HG03342 (cell line): ENCODE measurements at regions not wholly inside any gene's neighbourhood (a gene's known extent, or its start where the extent isn't known, plus 50 kb on each side); places are given as distances from the start of the nearest gene placed in this dataset.
"Not testable (repeated sequence)": the region's sequence is repeated elsewhere in the genome, so short reads cannot be mapped to it uniquely, and the experiment has no call there.

ENCODE experiments used
- ATAC-seq: cut with Tn5 transposase; IDR thresholded peaks from one replicate; pipeline ENCODE4 v1.9.1; 2021; ENCODE audit warnings: mild to moderate bottlenecking, moderate library complexity; ENCODE audit not compliant: unreplicated experiment

DNA sequence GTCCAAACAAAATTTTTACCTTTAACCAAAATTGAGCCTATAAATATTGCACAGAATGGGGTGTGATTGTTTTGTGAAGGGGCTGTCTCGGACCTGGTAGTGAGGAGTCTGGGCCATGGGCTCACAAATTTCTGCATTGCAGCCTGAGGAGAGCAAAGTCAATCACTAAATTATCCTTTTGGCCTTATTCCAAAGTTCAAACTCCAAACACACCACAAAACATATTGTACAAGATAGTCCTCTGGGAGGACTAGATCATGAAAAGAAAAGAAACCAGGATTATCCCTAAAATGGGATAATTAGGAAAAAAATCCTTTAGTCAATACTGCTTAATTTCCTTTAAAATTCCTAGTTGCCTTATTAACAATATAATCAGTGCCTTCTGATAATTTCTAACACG is 115.5 kb downstream of the BUB3 start:
- no peak for ATAC-seq

DNA sequence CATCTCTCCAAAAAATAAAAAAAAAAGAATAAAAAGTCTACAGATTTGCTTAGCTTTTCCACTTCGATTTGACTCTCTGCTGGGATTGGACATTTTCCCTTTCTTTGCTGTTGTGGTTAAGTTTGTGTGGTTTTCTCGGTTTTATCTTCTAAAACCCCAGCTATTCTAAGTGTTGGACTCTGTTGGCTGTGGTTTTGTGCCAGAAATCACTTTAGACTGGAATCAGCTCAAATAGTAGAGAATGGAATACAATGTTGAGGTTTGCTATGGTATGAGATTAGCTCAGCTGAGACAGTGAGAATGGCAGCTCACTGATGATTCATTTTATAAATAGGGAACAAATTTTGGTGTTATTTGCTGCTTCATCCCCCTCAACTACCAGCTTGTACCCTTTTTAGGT is 116.0 kb downstream of the BUB3 start:
- ATAC-seq = no peak

- no peak for ATAC-seq
Observed at GRCh38 chr10:123270806-123271205, 116.6 kb downstream of the BUB3 start.

GRCh38 chr10:123272171-123272570 is 118.0 kb downstream of the BUB3 start:
- ATAC-seq = no peak

GRCh38 chr10:123274306-123275135 is 120.3 kb downstream of the BUB3 start:
- ATAC-seq = no peak

- ATAC-seq = no peak
Observed at GRCh38 chr10:123275136-123275564, 120.9 kb downstream of the BUB3 start.

DNA sequence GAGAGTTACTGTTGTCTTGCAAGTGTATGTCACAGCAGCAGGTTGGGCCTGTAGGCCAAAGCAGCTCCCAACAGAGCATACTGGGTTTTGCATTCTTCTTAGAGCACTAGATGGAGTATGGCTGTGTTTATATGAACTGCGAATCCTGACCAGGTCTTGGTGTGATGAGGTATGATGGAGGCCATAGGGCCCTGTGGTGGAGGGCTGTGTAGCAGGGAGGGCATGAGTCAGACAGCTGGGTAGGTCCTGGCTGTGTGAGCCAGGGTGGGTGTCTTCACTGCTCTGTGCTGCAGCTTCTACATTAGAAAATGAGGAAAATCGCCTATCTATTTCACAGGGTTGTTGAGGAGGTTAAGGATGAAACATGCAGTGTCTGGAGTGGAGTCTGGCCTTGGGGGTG is 124.2 kb downstream of the BUB3 start:
- no peak for ATAC-seq

DNA sequence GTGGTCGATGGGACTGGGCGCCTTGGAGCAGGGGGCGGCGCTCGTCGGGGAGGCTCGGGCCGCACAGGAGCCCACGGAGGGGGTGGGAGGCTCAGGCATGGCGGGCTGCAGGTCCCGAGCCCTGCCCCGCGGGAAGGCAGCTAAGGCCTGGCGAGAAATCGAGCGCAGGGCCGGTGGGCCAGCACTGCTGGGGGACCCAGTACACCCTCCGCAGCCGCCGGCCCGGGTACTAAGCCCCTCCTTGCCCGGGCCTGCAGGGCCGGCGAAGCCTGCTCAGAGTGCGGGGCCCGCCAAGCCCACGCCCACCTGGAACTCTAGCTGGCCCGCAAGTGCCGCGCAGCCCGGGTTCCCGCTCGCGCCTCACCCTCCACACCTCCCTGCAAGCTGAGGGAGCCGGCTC is 129.2 kb downstream of the BUB3 start:
- not testable (repeated sequence) for ATAC-seq

GRCh38 chr10:123284022-123284421 is 129.8 kb downstream of the BUB3 start:
- ATAC-seq = no peak

DNA sequence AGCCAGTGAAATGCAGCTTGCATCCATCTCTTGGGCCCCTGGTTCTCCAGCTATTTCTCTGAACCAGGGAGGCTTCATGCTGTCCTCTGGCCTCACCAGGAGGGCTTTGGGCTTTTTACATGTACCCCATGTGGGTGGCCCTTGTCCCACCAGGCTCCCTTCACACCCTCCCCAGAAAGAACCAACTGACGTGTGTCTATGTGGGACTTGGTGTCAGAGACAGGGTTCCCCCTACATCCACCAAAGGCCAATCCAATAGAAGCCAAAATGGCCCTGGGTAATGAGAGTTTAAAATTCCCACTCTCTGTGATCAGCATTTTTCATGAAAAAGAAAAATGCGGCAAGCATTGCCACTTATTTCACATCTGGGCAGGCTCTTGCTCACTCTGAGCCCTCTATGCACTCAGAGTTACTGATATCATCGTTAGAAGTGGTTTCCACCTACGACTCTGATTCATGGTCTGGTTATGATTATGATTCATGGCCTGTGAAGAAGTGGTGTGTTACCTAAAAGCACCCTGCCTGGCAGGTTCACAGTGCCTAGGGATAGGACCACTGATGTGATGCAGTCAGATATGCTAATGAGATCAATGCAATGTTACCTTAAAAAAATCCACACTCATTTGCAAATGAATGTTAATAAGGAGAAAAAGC is 133.5 kb downstream of the BUB3 start:
- ATAC-seq = no peak

GRCh38 chr10:123289432-123289831 is 135.2 kb downstream of the BUB3 start:
- no peak for ATAC-seq

- ATAC-seq = no peak
Observed at GRCh38 chr10:123294109-123294508, 139.9 kb downstream of the BUB3 start.

GRCh38 chr10:123294886-123295285 is 140.7 kb downstream of the BUB3 start:
- no peak for ATAC-seq

DNA sequence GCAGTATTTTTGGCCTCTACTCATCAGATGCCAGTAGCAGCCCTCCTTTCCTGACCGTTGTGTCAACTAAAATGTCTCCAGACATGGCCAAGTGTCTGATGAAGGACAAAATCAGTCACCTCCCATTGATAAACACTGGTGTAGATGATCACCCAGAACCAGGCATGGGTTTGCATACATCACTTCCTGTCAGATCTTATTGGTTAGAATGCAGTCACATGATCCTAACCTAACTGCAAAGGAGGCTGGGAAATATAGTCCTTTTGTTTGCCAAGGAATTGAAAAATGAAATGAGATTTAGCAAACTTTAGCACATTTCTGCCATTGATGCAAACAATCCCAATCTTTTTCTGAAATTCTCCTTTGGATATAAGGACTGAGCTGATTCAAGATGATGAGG is 141.4 kb downstream of the BUB3 start:
- ATAC-seq = no peak

DNA sequence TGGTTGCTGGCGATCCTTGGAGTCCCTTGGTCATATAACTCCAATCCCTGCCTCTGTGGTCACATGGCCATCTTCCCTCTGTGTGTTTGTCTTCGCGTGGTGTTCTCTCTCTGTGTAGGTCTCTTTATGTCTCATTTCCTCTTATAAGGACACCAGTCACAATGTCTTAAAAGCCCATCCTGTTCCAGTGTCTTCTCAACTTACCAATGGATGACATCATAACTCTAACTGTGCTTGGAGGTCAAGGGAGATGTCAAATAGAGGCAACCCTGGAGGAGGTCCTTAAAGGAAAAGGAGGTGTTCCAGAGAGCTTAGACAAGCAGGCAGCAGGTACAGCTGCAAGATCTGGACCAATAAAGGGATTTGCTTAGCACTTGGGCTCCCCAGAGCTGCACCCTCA is 143.0 kb downstream of the BUB3 start:
- ATAC-seq = no peak

GRCh38 chr10:123298583-123298982 is 144.4 kb downstream of the BUB3 start:
- ATAC-seq = no peak

GRCh38 chr10:123299598-123299997 is 145.4 kb downstream of the BUB3 start:
- no peak for ATAC-seq

DNA sequence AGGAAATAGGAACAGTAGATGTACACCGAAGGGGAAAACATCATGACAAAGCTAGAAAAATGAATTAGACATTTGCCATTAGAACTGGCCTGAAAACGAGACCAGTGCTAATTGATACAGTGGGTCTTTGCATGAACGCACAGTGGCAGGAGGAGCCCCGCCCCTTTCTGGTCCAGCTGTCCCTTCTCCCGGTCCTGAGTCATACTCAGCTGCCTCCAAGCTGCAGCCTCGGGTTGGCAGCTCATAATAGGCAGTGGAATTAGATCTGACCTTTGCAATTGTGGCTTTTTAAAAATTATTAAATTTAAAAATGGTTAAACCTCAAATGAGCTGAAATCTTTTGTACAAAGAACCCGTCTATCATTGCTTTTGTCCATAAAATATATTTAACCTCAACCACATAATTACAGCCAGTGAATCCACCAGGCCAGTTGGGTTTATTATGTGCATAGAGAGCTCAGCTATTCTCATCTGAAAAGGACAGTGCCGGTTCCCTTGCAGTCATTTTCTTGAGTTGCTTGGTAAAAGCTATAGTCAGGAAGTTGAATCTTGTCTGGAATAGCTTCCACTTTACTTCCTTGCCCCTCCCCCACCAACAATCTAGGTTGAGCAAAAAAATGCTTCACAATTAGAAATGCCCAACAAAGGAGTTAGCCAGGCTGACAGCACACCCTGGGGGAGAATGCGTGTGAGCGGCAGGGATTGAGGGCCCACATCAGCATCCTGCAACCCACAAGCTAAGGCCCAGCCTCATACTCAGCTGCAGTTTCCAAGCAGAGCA is 147.1 kb downstream of the BUB3 start:
- no peak for ATAC-seq

- ATAC-seq = no peak
Observed at GRCh38 chr10:123303581-123304337, 149.6 kb downstream of the BUB3 start.

- ATAC-seq = no peak
Observed at GRCh38 chr10:123305671-123306070, 151.5 kb downstream of the BUB3 start.

DNA sequence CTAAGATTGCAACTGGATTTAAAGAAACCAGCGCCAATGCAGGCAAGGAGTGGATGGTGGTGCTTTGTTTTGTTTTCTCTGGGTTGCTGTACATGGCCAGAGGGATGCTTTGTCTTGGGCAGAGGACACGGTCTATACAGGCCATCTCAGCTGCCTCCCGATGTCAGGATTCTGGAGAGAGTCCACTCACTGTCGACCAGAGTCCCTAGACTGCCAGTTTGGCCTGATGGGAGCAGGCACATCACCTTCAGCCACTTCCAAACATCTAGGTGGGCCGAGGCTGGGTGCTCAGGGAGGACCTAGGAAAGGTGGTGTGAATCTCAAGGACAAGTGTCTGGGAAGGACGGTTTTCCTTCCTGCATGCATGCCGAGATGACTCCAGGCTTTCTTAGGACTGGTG is 152.1 kb downstream of the BUB3 start:
- ATAC-seq = no peak
